ENCODE measurements at regions not wholly inside any gene's neighbourhood (a gene's known extent, or its start where the extent isn't known, plus 50 kb on each side); places are given as distances from the start of the nearest gene placed in this dataset.

DNA sequence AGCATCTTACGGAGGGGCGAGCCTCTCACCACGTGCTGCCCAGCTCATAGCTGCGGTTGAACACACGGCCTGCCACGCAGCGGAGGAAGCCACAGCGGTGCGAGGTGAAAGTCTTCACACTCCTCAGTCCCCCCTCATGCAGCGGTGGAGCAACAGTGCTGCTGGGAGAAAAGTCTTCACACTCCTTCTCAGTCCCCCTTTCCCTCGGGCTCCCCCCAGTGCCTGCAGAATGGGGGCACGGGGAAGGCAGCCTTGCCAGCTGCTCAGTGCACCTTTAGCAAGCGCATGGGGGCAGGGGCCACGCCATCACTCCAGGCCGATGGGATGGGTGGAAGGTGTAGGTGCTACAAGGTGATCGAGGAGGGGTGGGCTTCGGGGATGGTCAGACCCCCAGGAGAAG is 206.3 kb upstream of the TCERG1L start:
- intact Hi-C loops (cut with DNase I), result no loop called here
- TF ChIP-seq, protein P1, sequence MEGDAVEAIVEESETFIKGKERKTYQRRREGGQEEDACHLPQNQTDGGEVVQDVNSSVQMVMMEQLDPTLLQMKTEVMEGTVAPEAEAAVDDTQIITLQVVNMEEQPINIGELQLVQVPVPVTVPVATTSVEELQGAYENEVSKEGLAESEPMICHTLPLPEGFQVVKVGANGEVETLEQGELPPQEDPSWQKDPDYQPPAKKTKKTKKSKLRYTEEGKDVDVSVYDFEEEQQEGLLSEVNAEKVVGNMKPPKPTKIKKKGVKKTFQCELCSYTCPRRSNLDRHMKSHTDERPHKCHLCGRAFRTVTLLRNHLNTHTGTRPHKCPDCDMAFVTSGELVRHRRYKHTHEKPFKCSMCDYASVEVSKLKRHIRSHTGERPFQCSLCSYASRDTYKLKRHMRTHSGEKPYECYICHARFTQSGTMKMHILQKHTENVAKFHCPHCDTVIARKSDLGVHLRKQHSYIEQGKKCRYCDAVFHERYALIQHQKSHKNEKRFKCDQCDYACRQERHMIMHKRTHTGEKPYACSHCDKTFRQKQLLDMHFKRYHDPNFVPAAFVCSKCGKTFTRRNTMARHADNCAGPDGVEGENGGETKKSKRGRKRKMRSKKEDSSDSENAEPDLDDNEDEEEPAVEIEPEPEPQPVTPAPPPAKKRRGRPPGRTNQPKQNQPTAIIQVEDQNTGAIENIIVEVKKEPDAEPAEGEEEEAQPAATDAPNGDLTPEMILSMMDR (IDR thresholded peaks at IDR 0.05), result no peak
- DNase-seq, result no peak
- no peaks in the 10 kb centered on the region for H3K9me3 ChIP-seq
- H3K27ac ChIP-seq, result no peak overlapping the region
- H3K27me3 ChIP-seq (ENCODE audit: insufficient read depth in 3 of 3, low read length in 2 of 3), result peaks cover 0 to 4% (median 0%) of the 10 kb centered on the region in 3 donors
- no peak overlapping the region for H3K4me3 ChIP-seq
- no peak for ATAC-seq
- no peaks in the 10 kb centered on the region for H3K36me3 ChIP-seq (ENCODE audit: insufficient read depth in 1 of 2, low read depth in 1 of 2)
- H3K4me1 ChIP-seq, result no peaks in the 10 kb centered on the region
- WGBS, 3 donors, result 84 to 89% (median 84%) methylated on average over 17 of the region's 17 CpGs

GRCh38 chr10:131519723-131520605 is 208.4 kb upstream of the TCERG1L start:
- TF ChIP-seq, protein P1 (IDR thresholded peaks at IDR 0.05), result no peak
- WGBS, 3 donors, result 86% methylated on average over 42 to 43 of the region's 43 CpGs
- no peaks in the 10 kb centered on the region for H3K9me3 ChIP-seq
- ATAC-seq (no peak), DNase-seq (no peak)
- no peak overlapping the region for H3K27ac ChIP-seq
- peaks cover 0 to 4% (median 0%) of the 10 kb centered on the region in 3 donors for H3K27me3 ChIP-seq (ENCODE audit: insufficient read depth in 3 of 3, low read length in 2 of 3)
- H3K36me3 ChIP-seq (ENCODE audit: insufficient read depth in 1 of 2, low read depth in 1 of 2), result no peaks in the 10 kb centered on the region
- H3K4me3 ChIP-seq, result no peak overlapping the region
- intact Hi-C loops (cut with DNase I), result no loop called here
- no peaks in the 10 kb centered on the region for H3K4me1 ChIP-seq

DNA sequence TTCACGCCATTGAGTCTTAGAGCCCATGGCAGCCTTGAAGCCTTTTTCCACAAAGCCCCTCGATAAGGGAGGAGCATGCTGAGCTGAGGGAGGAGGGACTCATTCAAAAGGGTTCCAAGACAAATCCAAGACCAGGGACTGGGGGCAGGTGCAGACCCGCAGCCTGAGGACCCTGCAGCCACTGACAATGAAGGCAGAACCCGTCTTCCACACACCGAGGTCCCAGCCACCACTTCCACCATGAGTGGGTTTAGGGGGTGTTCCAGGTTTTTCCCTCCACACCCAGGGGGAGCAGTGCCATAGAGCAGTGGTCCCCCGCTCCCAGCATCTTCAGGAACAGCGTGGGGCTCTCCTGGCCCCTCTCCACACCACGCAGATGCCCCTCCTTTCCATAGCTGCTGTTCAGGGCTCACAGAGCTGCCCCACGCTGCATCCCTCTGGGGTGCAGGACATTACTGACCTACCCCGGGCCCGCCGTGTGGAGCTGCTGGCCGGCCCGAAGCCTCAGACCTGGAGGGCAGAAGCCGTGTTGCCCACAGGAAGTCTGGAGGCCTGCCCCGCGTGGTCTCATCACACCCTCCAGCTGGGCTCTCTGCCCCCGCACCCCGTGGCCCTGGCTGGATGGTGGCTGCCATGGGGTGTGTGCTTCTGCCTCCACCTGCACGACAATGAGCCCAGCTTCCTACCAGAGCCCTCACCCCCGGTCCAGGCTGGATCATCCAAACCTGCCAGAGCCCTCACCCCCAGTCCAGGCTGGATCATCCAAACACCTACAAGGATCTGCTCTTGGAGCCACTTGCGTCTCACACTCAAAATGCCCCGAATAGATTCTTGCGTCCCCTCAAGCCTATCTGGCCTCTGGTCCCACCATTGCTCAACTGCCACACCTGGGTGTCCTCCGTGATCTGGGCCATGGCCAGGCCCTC is 220.0 kb upstream of the TCERG1L start:
- H3K4me1 ChIP-seq, result no peaks in the 10 kb centered on the region
- no peaks in the 10 kb centered on the region for H3K36me3 ChIP-seq (ENCODE audit: insufficient read depth in 1 of 2, low read depth in 1 of 2)
- DNase-seq (no peak), ATAC-seq (no peak)
- H3K4me3 ChIP-seq, result no peak overlapping the region
- H3K9me3 ChIP-seq, result no peaks in the 10 kb centered on the region
- no peak overlapping the region for H3K27ac ChIP-seq
- WGBS, 3 donors, result 82 to 86% (median 84%) methylated on average over 25 of the region's 25 CpGs
- TF ChIP-seq, protein P1 (IDR thresholded peaks at IDR 0.05), result no peak
- H3K27me3 ChIP-seq (ENCODE audit: insufficient read depth in 3 of 3, low read length in 2 of 3), result no peaks in the 10 kb centered on the region
- intact Hi-C loops (cut with DNase I), result no loop called here

DNA sequence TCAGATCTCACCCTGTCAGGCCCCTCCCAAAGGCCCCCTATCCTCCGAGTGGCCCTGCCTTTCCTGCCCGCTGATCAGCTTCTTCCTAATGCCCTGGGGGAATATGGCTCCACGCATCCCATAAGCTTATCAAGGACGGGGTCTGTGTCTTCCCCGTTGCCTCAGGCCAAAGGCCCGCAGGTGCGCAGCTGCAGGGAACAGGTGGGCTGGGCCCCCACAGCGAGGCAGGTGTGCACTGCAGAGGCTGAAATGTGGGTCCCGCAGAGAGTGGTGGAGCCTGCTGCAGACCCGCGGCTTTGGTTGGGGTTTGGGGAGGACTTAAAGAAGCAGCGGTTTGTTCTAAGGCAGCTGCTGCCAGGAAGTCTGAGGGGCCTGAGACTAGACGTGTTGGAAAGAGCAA is 220.8 kb upstream of the TCERG1L start:
- Histone ChIP-seq H3K4me3 (no peak overlapping the region), H3K4me1 (no peaks in the 10 kb centered on the region), H3K27me3 (ENCODE audit: insufficient read depth in 3 of 3, low read length in 2 of 3) (no peaks in the 10 kb centered on the region), H3K36me3 (ENCODE audit: insufficient read depth in 1 of 2, low read depth in 1 of 2) (no peaks in the 10 kb centered on the region), H3K27ac (no peak overlapping the region), H3K9me3 (no peaks in the 10 kb centered on the region)
- DNase-seq, result no peak
- TF ChIP-seq, protein P1 (IDR thresholded peaks at IDR 0.05), result no peak
- 80 to 82% (median 80%) methylated on average over 13 of the region's 13 CpGs for WGBS, 3 donors
- no peak for ATAC-seq
- intact Hi-C loops (cut with DNase I), result no loop called here
